Vagina (tissue), 2 donors: ENCODE measurements at regions not wholly inside any gene's neighbourhood (a gene's known extent, or its start where the extent isn't known, plus 50 kb on each side); places are given as distances from the start of the nearest gene placed in this dataset.

Experiments used
- DNase-seq, 2 donors: peaks; one replicate each; pipeline ENCODE4 v3.0.0-alpha.2; 2017; ENCODE audit errors: extremely low spot score in 2 of 2
- H3K27ac ChIP-seq: fragments of 200-600 bp; sonication (generic); one replicate; pipeline ENCODE4 v1.5.1; 2019
- H3K27me3 ChIP-seq: fragments of 200-600 bp; sonication (generic); one replicate; pipeline ENCODE4 v1.5.1; 2019
- H3K36me3 ChIP-seq, 2 donors: fragments of 200-600 bp; sonication (generic); one replicate each; pipeline ENCODE4 v1.5.1; 2017 to 2019
- H3K4me1 ChIP-seq: fragments of 200-600 bp; sonication (generic); one replicate; pipeline ENCODE4 v1.5.1; 2019
- H3K4me3 ChIP-seq, 2 donors: fragments of 200-600 bp; sonication (generic); 1 replicate in 1 of 2; 2 replicates in 1 of 2; pipeline ENCODE4 v1.5.1; 2016 to 2019
- H3K9me3 ChIP-seq: fragments of 200-600 bp; sonication (generic); one replicate; pipeline ENCODE4 v1.5.1; 2019
- CTCF ChIP-seq, 3 experiments: fragments of 450-650 bp in 2 of 3; fragments of 200-600 bp in 1 of 3; sonication (generic) in 1 of 3; IDR thresholded peaks; one replicate each; pipeline ENCODE4 v1.5.1; 2017 to 2019; ENCODE audit warnings: antibody characterized with exemption in 3 of 3, mild to moderate bottlenecking in 2 of 3, moderate library complexity in 2 of 3
- POLR2A ChIP-seq, 2 donors: fragments of 450-650 bp; IDR thresholded peaks; one replicate each; pipeline ENCODE4 v1.6.1; 2017; ENCODE audit warnings: antibody characterized with exemption in 2 of 2, mild to moderate bottlenecking in 2 of 2, moderate library complexity in 2 of 2
- POLR2AphosphoS5 ChIP-seq, 2 donors: sonication (generic); formaldehyde crosslinking; IDR thresholded peaks; one replicate each; pipeline ENCODE4 v1.9.0; 2017; ENCODE audit warnings: antibody characterized with exemption in 2 of 2, mild to moderate bottlenecking in 2 of 2, low read depth in 1 of 2; ENCODE audit not compliant: insufficient read depth in 1 of 2
- intact Hi-C: fragments of 100-400 bp; cut with DNase I; formaldehyde crosslinking; loops from one replicate; pipeline ENCODE4 v1.15.1; 2023

GRCh38 chr2:172283476-172283875 is 143.9 kb upstream of the ITGA6 start:
- no peak for DNase-seq
- no peak overlapping the region for H3K27ac ChIP-seq
- intact Hi-C loops: no loop called here
- no peaks in the 10 kb centered on the region for H3K27me3 ChIP-seq
- H3K4me1 ChIP-seq: peaks cover 25% of the 10 kb centered on the region
- no peaks in the 10 kb centered on the region for H3K9me3 ChIP-seq
- no peaks in the 10 kb centered on the region for H3K36me3 ChIP-seq
- no peak for TF ChIP-seq CTCF (IDR thresholded peaks at IDR 0.05)
- TF ChIP-seq POLR2AphosphoS5 (IDR thresholded peaks at IDR 0.05; ENCODE audit: insufficient read depth in 1 of 2, low read depth in 1 of 2): no peak
- TF ChIP-seq POLR2A (IDR thresholded peaks at IDR 0.05): no peak
- no peak overlapping the region for H3K4me3 ChIP-seq

- no peak for DNase-seq
- no peak for TF ChIP-seq CTCF (IDR thresholded peaks at IDR 0.05)
- TF ChIP-seq POLR2A (IDR thresholded peaks at IDR 0.05): no peak
- no peak for TF ChIP-seq POLR2AphosphoS5 (IDR thresholded peaks at IDR 0.05; ENCODE audit: insufficient read depth in 1 of 2, low read depth in 1 of 2)
- Histone ChIP-seq H3K27me3 (no peaks in the 10 kb centered on the region), H3K9me3 (no peaks in the 10 kb centered on the region), H3K4me3 (no peak overlapping the region), H3K4me1 (peaks cover 25% of the 10 kb centered on the region), H3K27ac (no peak overlapping the region), H3K36me3 (no peaks in the 10 kb centered on the region)
- intact Hi-C loops: no loop called here
Measured at GRCh38 chr2:172284209-172284608, 143.2 kb upstream of the ITGA6 start.

- TF ChIP-seq CTCF (IDR thresholded peaks at IDR 0.05) (no peak), POLR2A (IDR thresholded peaks at IDR 0.05) (no peak), POLR2AphosphoS5 (IDR thresholded peaks at IDR 0.05; ENCODE audit: insufficient read depth in 1 of 2, low read depth in 1 of 2) (no peak)
- peaks cover 25% of the 10 kb centered on the region for H3K4me1 ChIP-seq
- intact Hi-C loops: no loop called here
- no peak overlapping the region for H3K27ac ChIP-seq
- no peak overlapping the region for H3K4me3 ChIP-seq
- H3K36me3 ChIP-seq: no peaks in the 10 kb centered on the region
- H3K9me3 ChIP-seq: no peaks in the 10 kb centered on the region
- no peaks in the 10 kb centered on the region for H3K27me3 ChIP-seq
- no peak for DNase-seq
Measured at GRCh38 chr2:172285010-172285621, 142.3 kb upstream of the ITGA6 start.

DNA sequence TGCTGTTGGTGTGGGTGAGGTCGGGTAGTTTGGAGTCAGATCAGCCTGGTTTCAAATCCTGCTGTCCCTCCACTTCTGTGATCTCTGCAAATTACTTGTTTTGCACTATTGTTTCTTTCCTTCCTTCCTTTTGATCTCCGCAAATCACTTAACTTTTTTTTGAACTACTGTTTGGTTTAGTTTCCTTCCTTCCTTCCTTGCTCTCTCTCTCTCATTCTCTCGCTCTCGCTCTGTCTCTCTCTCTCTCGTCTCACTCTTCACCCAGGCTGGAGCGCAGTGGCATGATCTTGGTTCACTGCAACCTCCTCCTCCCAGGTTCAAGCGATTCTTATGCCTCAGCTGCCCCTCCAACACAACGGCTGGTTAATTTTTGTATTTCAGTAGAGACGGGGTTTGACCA is 141.6 kb upstream of the ITGA6 start:
- Histone ChIP-seq H3K4me1 (peaks cover 25% of the 10 kb centered on the region), H3K4me3 (no peak overlapping the region), H3K9me3 (no peaks in the 10 kb centered on the region), H3K27ac (no peak overlapping the region), H3K36me3 (no peaks in the 10 kb centered on the region), H3K27me3 (no peaks in the 10 kb centered on the region)
- intact Hi-C loops: no loop called here
- no peak for DNase-seq
- no peak for TF ChIP-seq POLR2A (IDR thresholded peaks at IDR 0.05)

- no peak for DNase-seq
- Histone ChIP-seq H3K27ac (no peak overlapping the region), H3K4me3 (no peak overlapping the region), H3K4me1 (peaks cover 25% of the 10 kb centered on the region), H3K9me3 (no peaks in the 10 kb centered on the region), H3K27me3 (no peaks in the 10 kb centered on the region), H3K36me3 (no peaks in the 10 kb centered on the region)
- TF ChIP-seq CTCF (IDR thresholded peaks at IDR 0.05) (no peak), POLR2A (IDR thresholded peaks at IDR 0.05) (no peak), POLR2AphosphoS5 (IDR thresholded peaks at IDR 0.05; ENCODE audit: insufficient read depth in 1 of 2, low read depth in 1 of 2) (no peak)
- intact Hi-C loops: no loop called here
Measured at GRCh38 chr2:172287190-172287589, 140.2 kb upstream of the ITGA6 start.
